ENCODE measurements at regions not wholly inside any gene's neighbourhood (a gene's known extent, or its start where the extent isn't known, plus 50 kb on each side); places are given as distances from the start of the nearest gene placed in this dataset.
"Not testable (repeated sequence)": the region's sequence is repeated elsewhere in the genome, so short reads cannot be mapped to it uniquely, and the experiment has no call there.

- not testable (repeated sequence) for H3K4me1 ChIP-seq (ENCODE audit: control insufficient read depth, insufficient read depth, low read length); H3K27ac ChIP-seq (ENCODE audit: insufficient read depth, low read depth, low read length, poor library complexity, severe bottlenecking); H3K27me3 ChIP-seq (ENCODE audit: control insufficient read depth, insufficient read depth, low read length, poor library complexity, severe bottlenecking); H3K36me3 ChIP-seq (ENCODE audit: control insufficient read depth, insufficient read depth, low read length); H3K4me3 ChIP-seq (ENCODE audit: insufficient read depth, low read depth, low read length); H3K9me3 ChIP-seq (ENCODE audit: control insufficient read depth, low read length)
- WGBS, 2 experiments: 56 to 64% methylated on average over 4 of the region's 4 CpGs
These were observed 626.1 kb upstream of the DEFB115 start for GRCh38 chr20:30631261-30631789.

- H3K36me3 ChIP-seq (ENCODE audit: control insufficient read depth, insufficient read depth, low read length); H3K4me3 ChIP-seq (ENCODE audit: insufficient read depth, low read depth, low read length); H3K9me3 ChIP-seq (ENCODE audit: control insufficient read depth, low read length); H3K4me1 ChIP-seq (ENCODE audit: control insufficient read depth, insufficient read depth, low read length); H3K27ac ChIP-seq (ENCODE audit: insufficient read depth, low read depth, low read length, poor library complexity, severe bottlenecking); H3K27me3 ChIP-seq (ENCODE audit: control insufficient read depth, insufficient read depth, low read length, poor library complexity, severe bottlenecking): not testable (repeated sequence)
- 62 to 83% methylated on average over 1 of the region's 1 CpG for WGBS, 2 experiments
These were observed 624.7 kb upstream of the DEFB115 start for GRCh38 chr20:30632773-30633172.

- not testable (repeated sequence) for H3K4me3 ChIP-seq (ENCODE audit: insufficient read depth, low read depth, low read length); H3K27me3 ChIP-seq (ENCODE audit: control insufficient read depth, insufficient read depth, low read length, poor library complexity, severe bottlenecking); H3K36me3 ChIP-seq (ENCODE audit: control insufficient read depth, insufficient read depth, low read length); H3K9me3 ChIP-seq (ENCODE audit: control insufficient read depth, low read length); H3K27ac ChIP-seq (ENCODE audit: insufficient read depth, low read depth, low read length, poor library complexity, severe bottlenecking); H3K4me1 ChIP-seq (ENCODE audit: control insufficient read depth, insufficient read depth, low read length)
- WGBS, 2 experiments: 80 to 81% methylated on average over 4 of the region's 4 CpGs
These were observed 615.9 kb upstream of the DEFB115 start for GRCh38 chr20:30641522-30641921.

DNA sequence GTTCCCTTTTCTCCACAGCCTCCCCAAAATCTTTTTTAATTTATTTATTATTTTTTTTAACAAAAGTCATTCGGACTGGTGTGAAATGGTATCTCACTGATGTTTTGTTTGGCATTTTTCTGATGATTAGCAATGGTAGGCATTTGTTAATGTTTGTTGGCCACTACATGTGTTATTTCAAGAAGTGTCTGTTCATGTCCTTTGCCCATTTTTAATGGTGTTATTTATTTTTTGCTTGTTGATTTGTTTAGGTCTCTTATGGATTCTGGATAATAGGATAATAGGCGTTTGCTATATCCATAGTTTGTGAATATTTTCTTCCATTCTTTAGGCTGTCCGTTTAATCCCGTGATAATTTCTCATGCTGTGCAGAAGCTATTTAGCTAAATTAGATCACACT lies 596.5 kb upstream of the DEFB115 start:
- not testable (repeated sequence) for H3K27me3 ChIP-seq (ENCODE audit: control insufficient read depth, insufficient read depth, low read length, poor library complexity, severe bottlenecking); H3K4me3 ChIP-seq (ENCODE audit: insufficient read depth, low read depth, low read length); H3K36me3 ChIP-seq (ENCODE audit: control insufficient read depth, insufficient read depth, low read length); H3K27ac ChIP-seq (ENCODE audit: insufficient read depth, low read depth, low read length, poor library complexity, severe bottlenecking); H3K4me1 ChIP-seq (ENCODE audit: control insufficient read depth, insufficient read depth, low read length); H3K9me3 ChIP-seq (ENCODE audit: control insufficient read depth, low read length)
- 85 to 91% methylated on average over 4 of the region's 4 CpGs for WGBS, 2 experiments

- 83 to 91% methylated on average over 2 of the region's 2 CpGs for WGBS, 2 experiments
These were observed 589.0 kb upstream of the DEFB115 start for GRCh38 chr20:30668418-30668817.

DNA sequence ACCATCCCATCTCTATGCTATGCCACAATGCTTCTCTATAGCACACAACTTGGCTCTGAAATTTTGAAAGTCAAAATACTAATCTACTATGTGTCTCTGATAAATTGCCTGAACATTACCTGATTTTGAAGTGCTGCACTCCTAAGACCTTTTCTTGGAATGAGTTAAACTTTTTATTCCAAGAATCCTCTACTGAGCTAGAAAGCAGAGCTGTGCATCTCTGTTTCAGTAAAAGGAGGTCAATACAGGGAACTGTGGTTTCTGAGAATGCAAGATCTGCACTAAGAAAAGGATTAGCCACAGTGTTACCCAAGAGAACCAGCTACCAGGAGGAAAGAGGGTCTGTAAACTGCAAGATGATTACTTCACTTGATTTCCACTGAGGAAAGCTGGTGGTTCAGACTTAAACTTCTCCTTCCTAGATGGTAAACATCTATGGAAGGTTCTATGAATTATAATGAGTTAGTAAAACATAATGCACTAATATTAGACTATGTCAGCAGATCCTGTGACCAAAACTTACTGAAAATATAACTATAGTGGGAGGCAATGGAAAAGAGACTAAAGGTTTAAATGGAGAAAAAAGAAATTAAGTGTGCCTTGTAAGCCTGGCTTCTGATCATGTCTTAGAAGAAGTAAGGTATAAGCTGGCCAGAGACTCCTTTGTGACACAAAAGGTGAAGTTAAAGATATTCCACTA lies 588.0 kb upstream of the DEFB115 start:
- not testable (repeated sequence) for H3K9me3 ChIP-seq (ENCODE audit: control insufficient read depth, low read length); H3K27ac ChIP-seq (ENCODE audit: insufficient read depth, low read depth, low read length, poor library complexity, severe bottlenecking); H3K36me3 ChIP-seq (ENCODE audit: control insufficient read depth, insufficient read depth, low read length); H3K4me3 ChIP-seq (ENCODE audit: insufficient read depth, low read depth, low read length); H3K27me3 ChIP-seq (ENCODE audit: control insufficient read depth, insufficient read depth, low read length, poor library complexity, severe bottlenecking); H3K4me1 ChIP-seq (ENCODE audit: control insufficient read depth, insufficient read depth, low read length)

More at GRCh38 chr20:30668418-30668817, 589.0 kb upstream of the DEFB115 start:
- H3K27ac ChIP-seq (ENCODE audit: insufficient read depth, low read depth, low read length, poor library complexity, severe bottlenecking); H3K4me3 ChIP-seq (ENCODE audit: insufficient read depth, low read depth, low read length); H3K36me3 ChIP-seq (ENCODE audit: control insufficient read depth, insufficient read depth, low read length); H3K27me3 ChIP-seq (ENCODE audit: control insufficient read depth, insufficient read depth, low read length, poor library complexity, severe bottlenecking); H3K9me3 ChIP-seq (ENCODE audit: control insufficient read depth, low read length); H3K4me1 ChIP-seq (ENCODE audit: control insufficient read depth, insufficient read depth, low read length): not testable (repeated sequence)

DNA sequence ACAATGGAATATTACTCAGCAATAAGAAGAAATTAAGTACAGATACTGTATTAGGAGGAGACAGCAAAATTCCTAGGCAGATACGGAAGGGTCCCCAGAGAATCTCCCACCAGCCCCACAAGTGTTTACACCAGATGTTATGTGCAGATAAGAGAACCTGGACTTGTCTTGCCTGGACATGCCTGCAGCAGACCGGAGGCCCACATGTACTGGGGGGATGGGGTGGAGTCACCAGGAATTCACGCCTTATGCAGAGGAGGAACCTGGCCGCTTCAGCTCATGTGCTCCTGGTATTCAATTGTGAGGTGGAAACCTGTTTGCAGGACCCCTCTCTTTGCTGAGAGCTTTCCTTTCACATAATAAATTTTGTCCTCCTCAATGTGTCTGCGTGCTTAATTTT lies 586.3 kb upstream of the DEFB115 start:
- not testable (repeated sequence) for H3K4me3 ChIP-seq (ENCODE audit: insufficient read depth, low read depth, low read length); H3K4me1 ChIP-seq (ENCODE audit: control insufficient read depth, insufficient read depth, low read length); H3K9me3 ChIP-seq (ENCODE audit: control insufficient read depth, low read length); H3K36me3 ChIP-seq (ENCODE audit: control insufficient read depth, insufficient read depth, low read length); H3K27me3 ChIP-seq (ENCODE audit: control insufficient read depth, insufficient read depth, low read length, poor library complexity, severe bottlenecking); H3K27ac ChIP-seq (ENCODE audit: insufficient read depth, low read depth, low read length, poor library complexity, severe bottlenecking)
- WGBS, 2 experiments: 79 to 80% methylated on average over 5 of the region's 5 CpGs

DNA sequence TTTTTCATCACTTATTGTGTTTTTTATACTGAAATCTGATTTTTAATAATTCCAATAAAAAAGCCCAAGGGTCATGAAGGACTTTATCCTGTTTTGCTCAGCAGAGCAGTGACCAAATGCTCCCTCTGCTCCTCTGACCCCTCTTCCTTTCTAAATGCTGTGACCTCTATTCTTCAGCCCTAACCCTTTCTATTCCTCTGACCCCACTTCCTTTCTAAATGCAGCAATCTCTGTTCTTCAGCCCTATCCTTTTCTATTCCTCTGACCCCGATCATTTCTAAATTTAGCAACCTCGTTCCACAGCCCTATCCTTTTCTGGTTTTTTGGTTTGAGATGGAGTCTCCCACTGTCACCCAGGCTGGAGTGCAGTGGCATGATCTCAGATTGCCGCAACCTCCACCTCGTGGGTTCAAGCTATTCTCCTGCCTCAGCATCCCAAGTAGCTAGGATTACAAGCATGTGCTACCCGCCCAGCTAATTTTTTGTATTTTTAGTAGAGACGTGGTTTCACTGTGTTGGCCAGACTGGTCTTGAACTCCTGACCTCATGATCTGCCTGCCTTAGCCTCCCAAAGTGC lies 581.4 kb upstream of the DEFB115 start:
- not testable (repeated sequence) for H3K9me3 ChIP-seq (ENCODE audit: control insufficient read depth, low read length); H3K4me3 ChIP-seq (ENCODE audit: insufficient read depth, low read depth, low read length); H3K27me3 ChIP-seq (ENCODE audit: control insufficient read depth, insufficient read depth, low read length, poor library complexity, severe bottlenecking); H3K36me3 ChIP-seq (ENCODE audit: control insufficient read depth, insufficient read depth, low read length); H3K4me1 ChIP-seq (ENCODE audit: control insufficient read depth, insufficient read depth, low read length); H3K27ac ChIP-seq (ENCODE audit: insufficient read depth, low read depth, low read length, poor library complexity, severe bottlenecking)
- 85 to 91% methylated on average over 6 of the region's 6 CpGs for WGBS, 2 experiments

DNA sequence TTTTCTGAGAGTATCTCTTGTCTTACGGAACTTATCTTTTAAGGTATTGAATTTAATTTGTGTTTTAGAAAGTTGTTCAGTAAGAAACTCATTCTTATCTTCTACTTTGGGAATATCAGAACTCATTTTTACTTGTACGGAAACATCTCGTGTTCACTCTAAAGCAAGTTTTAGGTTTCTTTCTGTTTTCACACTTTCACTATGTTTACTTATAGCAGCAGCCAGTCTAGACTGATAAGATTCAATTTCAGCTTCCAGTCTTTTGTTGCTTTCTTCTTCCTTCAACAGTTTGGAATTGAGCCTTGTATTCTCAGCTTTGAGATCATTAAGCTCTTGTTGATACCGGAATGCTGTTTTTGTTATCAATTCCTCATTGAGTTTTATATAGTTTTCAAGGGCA lies 575.2 kb upstream of the DEFB115 start:
- H3K27me3 ChIP-seq (ENCODE audit: control insufficient read depth, insufficient read depth, low read length, poor library complexity, severe bottlenecking); H3K4me1 ChIP-seq (ENCODE audit: control insufficient read depth, insufficient read depth, low read length); H3K27ac ChIP-seq (ENCODE audit: insufficient read depth, low read depth, low read length, poor library complexity, severe bottlenecking); H3K4me3 ChIP-seq (ENCODE audit: insufficient read depth, low read depth, low read length); H3K36me3 ChIP-seq (ENCODE audit: control insufficient read depth, insufficient read depth, low read length); H3K9me3 ChIP-seq (ENCODE audit: control insufficient read depth, low read length): not testable (repeated sequence)
- 90 to 98% methylated on average over 2 to 4 of the region's 4 CpGs for WGBS, 2 experiments

DNA sequence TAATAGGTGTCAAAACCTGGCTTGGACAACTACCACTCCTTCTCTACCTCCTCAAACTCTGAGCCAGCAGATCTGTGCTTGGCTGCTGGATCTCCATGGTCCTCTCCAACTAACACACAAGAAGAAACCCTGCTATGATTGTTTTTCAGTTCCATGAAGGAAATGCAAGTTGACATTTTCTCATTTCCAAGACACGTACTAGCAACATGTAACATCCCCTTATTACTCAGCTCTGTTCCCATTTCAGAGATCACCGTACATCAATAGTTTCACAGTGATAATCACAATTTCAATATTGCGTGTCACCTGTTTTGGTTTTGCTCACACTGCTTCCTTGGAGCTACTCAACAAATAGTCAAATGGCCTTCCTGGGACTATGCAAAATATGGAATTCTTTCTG lies 544.6 kb upstream of the DEFB115 start:
- WGBS, 2 experiments: 90% methylated on average over 3 of the region's 3 CpGs

More for the DNA sequence above, 544.6 kb upstream of the DEFB115 start:
- not testable (repeated sequence) for H3K36me3 ChIP-seq (ENCODE audit: control insufficient read depth, insufficient read depth, low read length); H3K27me3 ChIP-seq (ENCODE audit: control insufficient read depth, insufficient read depth, low read length, poor library complexity, severe bottlenecking); H3K27ac ChIP-seq (ENCODE audit: insufficient read depth, low read depth, low read length, poor library complexity, severe bottlenecking); H3K9me3 ChIP-seq (ENCODE audit: control insufficient read depth, low read length); H3K4me1 ChIP-seq (ENCODE audit: control insufficient read depth, insufficient read depth, low read length); H3K4me3 ChIP-seq (ENCODE audit: insufficient read depth, low read depth, low read length)

All from ectodermal cell (in vitro differentiated cells).